ENCODE measurements at regions not wholly inside any gene's neighbourhood (a gene's known extent, or its start where the extent isn't known, plus 50 kb on each side); places are given as distances from the start of the nearest gene placed in this dataset.

GRCh38 chr5:8981496-8981895 is 564.4 kb downstream of the SEMA5A start:
- no peak for DNase-seq
- Histone ChIP-seq H3K4me3 (no peak overlapping the region), H3K27me3 (replicated peaks in 1 of 7) (no peaks in the 10 kb centered on the region), H3K36me3 (no peaks in the 10 kb centered on the region), H3K9me3 (peaks cover 0 to 5% (median 0%) of the 10 kb centered on the region in 8 donors), H3K27ac (no peak overlapping the region), H3K4me1 (no peaks in the 10 kb centered on the region)
- 58 to 83% (median 74%) methylated on average over 1 of the region's 1 CpG for WGBS, 5 donors
- TF ChIP-seq POLR2A (IDR thresholded peaks at IDR 0.05) (no peak), POLR2AphosphoS5 (IDR thresholded peaks at IDR 0.05) (no peak)
- TF ChIP-seq, protein P1, sequence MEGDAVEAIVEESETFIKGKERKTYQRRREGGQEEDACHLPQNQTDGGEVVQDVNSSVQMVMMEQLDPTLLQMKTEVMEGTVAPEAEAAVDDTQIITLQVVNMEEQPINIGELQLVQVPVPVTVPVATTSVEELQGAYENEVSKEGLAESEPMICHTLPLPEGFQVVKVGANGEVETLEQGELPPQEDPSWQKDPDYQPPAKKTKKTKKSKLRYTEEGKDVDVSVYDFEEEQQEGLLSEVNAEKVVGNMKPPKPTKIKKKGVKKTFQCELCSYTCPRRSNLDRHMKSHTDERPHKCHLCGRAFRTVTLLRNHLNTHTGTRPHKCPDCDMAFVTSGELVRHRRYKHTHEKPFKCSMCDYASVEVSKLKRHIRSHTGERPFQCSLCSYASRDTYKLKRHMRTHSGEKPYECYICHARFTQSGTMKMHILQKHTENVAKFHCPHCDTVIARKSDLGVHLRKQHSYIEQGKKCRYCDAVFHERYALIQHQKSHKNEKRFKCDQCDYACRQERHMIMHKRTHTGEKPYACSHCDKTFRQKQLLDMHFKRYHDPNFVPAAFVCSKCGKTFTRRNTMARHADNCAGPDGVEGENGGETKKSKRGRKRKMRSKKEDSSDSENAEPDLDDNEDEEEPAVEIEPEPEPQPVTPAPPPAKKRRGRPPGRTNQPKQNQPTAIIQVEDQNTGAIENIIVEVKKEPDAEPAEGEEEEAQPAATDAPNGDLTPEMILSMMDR (IDR thresholded peaks at IDR 0.05 in 8 of 11, conservative IDR thresholded peaks at IDR 0.05 in 3 of 11): no peak
- intact Hi-C loops (cut with DNase I; ENCODE audit: low total_unique reads): no loop called here

- DNase-seq: no peak
- peaks cover 0 to 4% (median 0%) of the 10 kb centered on the region in 8 donors for H3K9me3 ChIP-seq
- intact Hi-C loops (cut with DNase I; ENCODE audit: low total_unique reads): no loop called here
- H3K27ac ChIP-seq: no peak overlapping the region
- WGBS, 5 donors: 81 to 91% (median 83%) methylated on average over 4 of the region's 4 CpGs
- H3K4me3 ChIP-seq: no peak overlapping the region
- TF ChIP-seq POLR2A (IDR thresholded peaks at IDR 0.05) (no peak), POLR2AphosphoS5 (IDR thresholded peaks at IDR 0.05) (no peak)
- TF ChIP-seq, protein P1 (IDR thresholded peaks at IDR 0.05 in 8 of 11, conservative IDR thresholded peaks at IDR 0.05 in 3 of 11): no peak
- H3K4me1 ChIP-seq: no peaks in the 10 kb centered on the region
- no peaks in the 10 kb centered on the region for H3K27me3 ChIP-seq (replicated peaks in 1 of 7)
- no peaks in the 10 kb centered on the region for H3K36me3 ChIP-seq
These were observed 561.5 kb downstream of the SEMA5A start for GRCh38 chr5:8984386-8984785.

Small RNA genes in the stretch of these regions (small RNA-seq; reads per million reads assigned to genes)
- gene AC091895.1 (0 reads per million in 4 donors), gene AC091912.1 (0 reads per million in 4 donors), gene AC091912.2 (0 reads per million in 4 donors), gene AC091932.2 (0 reads per million in 4 donors), gene AC091932.4 (0 reads per million in 4 donors), gene AC091953.1 (0 reads per million in 4 donors), gene AC091953.2 (0 reads per million in 4 donors), gene AC091953.3 (0 reads per million in 4 donors), gene AC091953.5 (0 reads per million in 4 donors), gene AC091965.3 (0 reads per million in 4 donors), gene RNU1-76P (0 reads per million in 4 donors)
